BJ (cell line): ENCODE measurements at regions not wholly inside any gene's neighbourhood (a gene's known extent, or its start where the extent isn't known, plus 50 kb on each side); places are given as distances from the start of the nearest gene placed in this dataset.
A peak's percentile ranks its signal among the peaks of the same experiment; 100 is the strongest.

Experiments used
- CTCF ChIA-PET: fragments of 350-600 bp; formaldehyde crosslinking; extraction: SDS; loops from one replicate; lab custom pipeline; 2021; ENCODE audit warnings: antibody characterized with exemption, inconsistent platforms; lab: Yijun Ruan, JAX
- POLR2A ChIA-PET: fragments of 300-600 bp; sonication (Branson Sonifier 250); formaldehyde crosslinking; extraction: SDS; loops from one replicate; lab custom pipeline; 2021; ENCODE audit warnings: antibody characterized with exemption; lab: Charles Lee
- DNase-seq: peaks from one replicate; pipeline ENCODE4 v3.0.0-alpha.2; 2011; ENCODE audit warnings: low read depth
- H3K27me3 ChIP-seq: 2 replicates; pipeline ENCODE4 v1.6.0; 2011; ENCODE audit warnings: low read length; ENCODE audit not compliant: control insufficient read depth, insufficient read depth
- H3K36me3 ChIP-seq: 2 replicates; pipeline ENCODE4 v1.5.1; 2011; ENCODE audit warnings: low read length; ENCODE audit not compliant: control insufficient read depth, insufficient read depth
- H3K4me3 ChIP-seq: 2 replicates; pipeline ENCODE4 v1.5.1; 2011; ENCODE audit warnings: low read depth, mild to moderate bottlenecking, control low read depth, low read length
- CTCF ChIP-seq: IDR thresholded peaks from 2 replicates; pipeline ENCODE4 v1.5.1; 2011; ENCODE audit warnings: low read depth, mild to moderate bottlenecking, control low read depth, inconsistent platforms, low read length, moderate library complexity; ENCODE audit not compliant: insufficient read depth

GRCh38 chr6:26156850-26157250 lies 69.6 kb downstream of the HFE start:
- Histone ChIP-seq H3K27me3 (no peaks in the 10 kb centered on the region), H3K36me3 (no peaks in the 10 kb centered on the region), H3K4me3 (peak overlapping the region; percentile 54)
- DNase-seq, result no peak
- CTCF ChIA-PET, result interaction anchor here (1.6 kb wide), 1 partner anchor 32 kb away, joined by 4 read pairs; a partner anchor contains a TSS
- POLR2A ChIA-PET, result interaction anchor here (0.8 to 5.1 kb wide), 9 partner anchors 27 to 975 kb away, joined by 3 to 172 read pairs (median 5); a partner anchor contains a TSS
- no peak for TF ChIP-seq CTCF

- peak; percentile 97 for DNase-seq
- TF ChIP-seq CTCF, result no peak
- ChIA-PET CTCF (interaction anchor here (1.6 kb wide), 1 partner anchor 33 kb away, joined by 4 read pairs; a partner anchor contains a TSS), POLR2A (interaction anchor here (0.7 to 5.1 kb wide), 15 partner anchors 15 to 989 kb away, joined by 3 to 172 read pairs (median 8); a partner anchor contains a TSS)
- Histone ChIP-seq H3K27me3 (no peaks in the 10 kb centered on the region), H3K4me3 (peak overlapping the region; percentile 58), H3K36me3 (no peaks in the 10 kb centered on the region)
Observed at GRCh38 chr6:26157251-26158075, 70.2 kb downstream of the HFE start.

- Histone ChIP-seq H3K36me3 (no peaks in the 10 kb centered on the region), H3K4me3 (peak overlapping the region; percentile 58), H3K27me3 (no peaks in the 10 kb centered on the region)
- no peak for TF ChIP-seq CTCF
- ChIA-PET CTCF (interaction anchor here (0.7 to 1.2 kb wide), 2 partner anchors 29 to 32 kb away, joined by 3 read pairs; no protein-coding TSS in a partner anchor), POLR2A (interaction anchor here (0.6 to 5.1 kb wide), 17 partner anchors 14 to 1738 kb away, joined by 3 to 172 read pairs (median 6); a partner anchor contains a TSS)
- DNase-seq, result no peak
Observed at GRCh38 chr6:26158076-26158580, 70.9 kb downstream of the HFE start.

- H3K4me3 ChIP-seq, result peak overlapping the region; percentile 58
- H3K36me3 ChIP-seq, result no peaks in the 10 kb centered on the region
- no peak for TF ChIP-seq CTCF
- POLR2A ChIA-PET, result interaction anchor here (0.5 to 5.1 kb wide), 18 partner anchors 13 to 1738 kb away, joined by 3 to 172 read pairs (median 7); a partner anchor contains a TSS
- DNase-seq, result no peak
- CTCF ChIA-PET, result interaction anchor here (0.7 to 1.2 kb wide), 2 partner anchors 28 to 33 kb away, joined by 3 read pairs; no protein-coding TSS in a partner anchor
- H3K27me3 ChIP-seq, result no peaks in the 10 kb centered on the region
Observed at GRCh38 chr6:26158581-26159356, 71.5 kb downstream of the HFE start.
